GM12878 (cell line): ENCODE measurements at regions not wholly inside any gene's neighbourhood (a gene's known extent, or its start where the extent isn't known, plus 50 kb on each side); places are given as distances from the start of the nearest gene placed in this dataset.

ENCODE experiments used
- ATAC-seq: fragments of 200-7000 bp; cut with Tn5 transposase; 3 replicates; pipeline ENCODE4 v1.9.1; 2020; ENCODE audit warnings: mild to moderate bottlenecking, moderate library complexity
- BruUV-seq: library from RNA; stranded (reverse); fragments of 400-500 nt; replicated peaks from 2 replicates; lab custom pipeline; 2021; lab: Mats Ljungman, UMichigan
- CTCF ChIA-PET: fragments of 300-600 bp; sonication (Branson Sonifier 250); formaldehyde crosslinking; extraction: SDS; loops from one replicate; lab custom pipeline; 2021; ENCODE audit warnings: inconsistent platforms; lab: Yijun Ruan, JAX
- POLR2A ChIA-PET: fragments of 350-600 bp; formaldehyde crosslinking; extraction: SDS; loops from one replicate; lab custom pipeline; 2021; ENCODE audit warnings: inconsistent platforms; lab: Charles Lee
- RAD21 ChIA-PET: fragments of 300-600 bp; sonication (Branson Sonifier 250); formaldehyde crosslinking; loops from one replicate; lab custom pipeline; 2023; ENCODE audit warnings: antibody characterized with exemption; ENCODE audit not compliant: unreplicated experiment; lab: Charles Lee
- SMC1A ChIA-PET: fragments of 300-600 bp; sonication (Branson Sonifier 250); formaldehyde crosslinking; loops from one replicate; lab custom pipeline; 2023; ENCODE audit not compliant: unreplicated experiment, uncharacterized antibody; lab: Charles Lee
- DNase-seq: peaks from one replicate; pipeline ENCODE4 v3.0.0-alpha.2; 2011; ENCODE audit warnings: low read depth, low spot score
- FAIRE-seq: peaks from 3 replicates; lab custom pipeline; 2011; peaks lifted over from hg19 to GRCh38; lab: Jason Lieb, UNC
- H2AFZ ChIP-seq: 2 replicates; pipeline ENCODE4 v1.6.0; 2011; ENCODE audit warnings: low read depth, low read length, control low read depth; ENCODE audit not compliant: control insufficient read depth
- H3K27ac ChIP-seq: 2 replicates; pipeline ENCODE4 v1.5.1; 2011; ENCODE audit warnings: control low read depth; ENCODE audit not compliant: control insufficient read depth, insufficient read depth
- H3K27me3 ChIP-seq, 2 experiments: replicated peaks in 1 of 2; 2 replicates each; pipeline versions ENCODE4 v1.6.0 to v1.6.1; 2011; ENCODE audit warnings: low read length in 1 of 2; ENCODE audit not compliant: control insufficient read depth in 2 of 2, insufficient read depth in 2 of 2
- H3K36me3 ChIP-seq, 2 experiments: 2 replicates each; pipeline ENCODE4 v1.5.1; 2011; ENCODE audit warnings: low read length in 1 of 2; ENCODE audit not compliant: control insufficient read depth in 2 of 2, insufficient read depth in 2 of 2
- H3K4me1 ChIP-seq: 2 replicates; pipeline ENCODE4 v1.6.1; 2011; ENCODE audit warnings: mild to moderate bottlenecking, low read length, moderate library complexity, mixed read lengths; ENCODE audit not compliant: control insufficient read depth, insufficient read depth
- H3K4me2 ChIP-seq: 2 replicates; pipeline ENCODE4 v1.6.0; 2011; ENCODE audit warnings: control low read depth; ENCODE audit not compliant: control insufficient read depth, insufficient read depth
- H3K4me3 ChIP-seq: fragments of 200-600 bp; sonication (generic); 2 replicates; pipeline ENCODE4 v1.5.1; 2016
- H3K79me2 ChIP-seq: 2 replicates; pipeline ENCODE4 v1.6.0; 2011; ENCODE audit warnings: low read length; ENCODE audit not compliant: control insufficient read depth, insufficient read depth
- H3K9ac ChIP-seq: 2 replicates; pipeline ENCODE4 v1.8.0; 2011; ENCODE audit warnings: low read length, control low read depth, mixed read lengths; ENCODE audit not compliant: control insufficient read depth, insufficient read depth
- H3K9me3 ChIP-seq: replicated peaks from 3 replicates; pipeline ENCODE4 v1.5.1; 2011; ENCODE audit warnings: mild to moderate bottlenecking, low read length; ENCODE audit not compliant: control insufficient read depth, insufficient read depth
- H4K20me1 ChIP-seq: 2 replicates; pipeline ENCODE4 v1.6.0; 2011; ENCODE audit not compliant: control insufficient read depth, insufficient read depth
- BHLHE40 ChIP-seq, 2 experiments: fragments of 450-650 bp in 1 of 2; IDR thresholded peaks; 2 replicates each; pipeline ENCODE4 v1.6.1; 2011 to 2017; ENCODE audit warnings: low read depth in 2 of 2, borderline replicate concordance in 1 of 2, improper control_type of control experiment in 1 of 2, low read length in 1 of 2, mild to moderate bottlenecking in 1 of 2
- BMI1 ChIP-seq: fragments of 450-650 bp; IDR thresholded peaks from 2 replicates; pipeline ENCODE4 v1.6.1; 2016; ENCODE audit warnings: mild to moderate bottlenecking, moderate library complexity, borderline replicate concordance
- CBX3 ChIP-seq: fragments of 200-600 bp; sonication (generic); IDR thresholded peaks from 2 replicates; pipeline ENCODE4 v1.6.1; 2016; ENCODE audit warnings: low read depth, borderline replicate concordance
- CREB1 ChIP-seq: IDR thresholded peaks from 2 replicates; pipeline ENCODE4 v1.6.1; 2012; ENCODE audit warnings: low read depth, mild to moderate bottlenecking, inconsistent platforms
- CREM ChIP-seq: IDR thresholded peaks from 2 replicates; pipeline ENCODE4 v1.6.1; 2014; ENCODE audit warnings: antibody characterized with exemption, low read depth
- E2F4 ChIP-seq: IDR thresholded peaks from 2 replicates; pipeline ENCODE4 v1.6.1; 2012; ENCODE audit warnings: low read depth, low read length, improper control_type of control experiment
- E4F1 ChIP-seq: fragments of 450-650 bp; IDR thresholded peaks from 2 replicates; pipeline ENCODE4 v1.6.1; 2018; ENCODE audit warnings: borderline replicate concordance, mild to moderate bottlenecking; ENCODE audit not compliant: partially characterized antibody
- IKZF2 ChIP-seq, 2 experiments: fragments of 450-650 bp; IDR thresholded peaks; 2 replicates each; pipeline ENCODE4 v1.6.1; 2017; ENCODE audit warnings: mild to moderate bottlenecking in 2 of 2, moderate library complexity in 2 of 2
- KLF5 ChIP-seq: fragments of 450-650 bp; IDR thresholded peaks from 2 replicates; pipeline ENCODE4 v1.6.1; 2014; ENCODE audit warnings: mild to moderate bottlenecking; ENCODE audit not compliant: partially characterized antibody
- MAX ChIP-seq: IDR thresholded peaks from 2 replicates; pipeline ENCODE4 v1.6.1; 2012; ENCODE audit warnings: low read depth, low read length, improper control_type of control experiment
- PAX5 ChIP-seq: IDR thresholded peaks from 2 replicates; pipeline ENCODE4 v1.6.1; 2011; ENCODE audit warnings: low read depth, low read length, borderline replicate concordance
- PML ChIP-seq: IDR thresholded peaks from 2 replicates; pipeline ENCODE4 v1.6.1; 2012; ENCODE audit warnings: low read length, inconsistent platforms
- RB1 ChIP-seq: fragments of 450-650 bp; formaldehyde crosslinking; IDR thresholded peaks from 2 replicates; pipeline ENCODE4 v1.6.1; 2017; ENCODE audit warnings: mild to moderate bottlenecking, borderline replicate concordance
- SMAD1 ChIP-seq: fragments of 450-650 bp; IDR thresholded peaks from 2 replicates; pipeline ENCODE4 v1.6.1; 2018; ENCODE audit warnings: mild to moderate bottlenecking, low read depth; ENCODE audit not compliant: partially characterized antibody
- SMARCA5 ChIP-seq: fragments of 450-650 bp; IDR thresholded peaks from 2 replicates; pipeline ENCODE4 v1.6.1; 2017; ENCODE audit warnings: mild to moderate bottlenecking
- SREBF2 ChIP-seq: IDR thresholded peaks from 2 replicates; pipeline ENCODE4 v1.6.1; 2012; ENCODE audit warnings: mild to moderate bottlenecking, low read length
- SUPT20H ChIP-seq: IDR thresholded peaks from 2 replicates; pipeline ENCODE4 v1.6.1; 2011; ENCODE audit warnings: low read depth, mild to moderate bottlenecking, low read length, moderate library complexity, borderline replicate concordance; ENCODE audit not compliant: control insufficient read depth
- SUZ12 ChIP-seq: fragments of 200-600 bp; sonication (generic); IDR thresholded peaks from one replicate; pipeline ENCODE4 v1.6.1; 2018; ENCODE audit warnings: antibody characterized with exemption, mild to moderate bottlenecking; ENCODE audit not compliant: unreplicated experiment
- ZBTB33 ChIP-seq: fragments of 450-650 bp; IDR thresholded peaks from 2 replicates; pipeline ENCODE4 v1.6.1; 2017; ENCODE audit warnings: mild to moderate bottlenecking
- WGBS: methylation state at CpG from one replicate; pipeline ENCODE4 v1.1.6; 2016; ENCODE audit warnings: low lambda C conversion rate; ENCODE audit not compliant: insufficient replicate concordance, insufficient coverage; ENCODE audit errors: missing lambda C conversion rate; 5-methylcytosine and 5-hydroxymethylcytosine counted together
- in situ Hi-C: fragments of 300-500 bp; cut with MboI; formaldehyde crosslinking; loops from 9 replicates; pipeline ENCODE4 v1.14.3; 2018; ENCODE audit warnings: mixed read lengths
- intact Hi-C: fragments of 100-400 bp; cut with micrococcal nuclease; formaldehyde crosslinking; loops from one replicate; pipeline ENCODE4 v1.14.2; 2022; ENCODE audit not compliant: unreplicated experiment

- ChIA-PET SMC1A (no interaction called here), RAD21 (no interaction called here), CTCF (no interaction called here), POLR2A (no interaction called here)
- H3K4me3 ChIP-seq, result no peak overlapping the region
- H3K27me3 ChIP-seq, result no peaks in the 10 kb centered on the region; a peak in 2 of 4 replicates
- no peak for DNase-seq
- H3K4me1 ChIP-seq, result no peaks in the 10 kb centered on the region
- no peaks in the 10 kb centered on the region for H3K36me3 ChIP-seq
- ATAC-seq, result no peak
- no peaks in the 10 kb centered on the region for H4K20me1 ChIP-seq
- no peak overlapping the region for H3K27ac ChIP-seq
- H2AFZ ChIP-seq, result no peak overlapping the region
- no TSS peak for BruUV-seq
- H3K4me2 ChIP-seq, result no peak overlapping the region
- TF ChIP-seq BHLHE40 (IDR thresholded peaks at IDR 0.05; ENCODE audit: borderline replicate concordance in 1 of 2, low read depth in 2 of 2, low read length in 1 of 2) (no peak), PML (no peak), IKZF2 (IDR thresholded peaks at IDR 0.05) (no peak), CREM (no peak), CREB1 (no peak), MAX (no peak), RB1 (no peak), SUZ12 (no peak), SUPT20H (no peak), SMAD1 (no peak), SREBF2 (no peak), SMARCA5 (no peak), ZBTB33 (no peak), CBX3 (no peak), BMI1 (no peak), PAX5 (no peak), E2F4 (no peak), KLF5 (no peak), E4F1 (no peak)
- no peak overlapping the region for H3K9ac ChIP-seq
- WGBS, result 37% methylated on average over 8 of the region's 8 CpGs
- in situ Hi-C loops (no loop called here), intact Hi-C loops (no loop called here)
- no peaks in the 10 kb centered on the region for H3K79me2 ChIP-seq
- no peak for FAIRE-seq
- H3K9me3 ChIP-seq, result no peaks in the 10 kb centered on the region
Observed at GRCh38 chr15:62897634-62898033, 144.9 kb upstream of the TPM1 start.
